Colonic mucosa (tissue), 4 donors: ENCODE measurements at regions not wholly inside any gene's neighbourhood (a gene's known extent, or its start where the extent isn't known, plus 50 kb on each side); places are given as distances from the start of the nearest gene placed in this dataset.

Experiments
- DNase-seq: peaks from one replicate; pipeline ENCODE4 v3.0.0-alpha.2; 2020
- H3K27ac ChIP-seq: fragments of 200-600 bp; one replicate; pipeline ENCODE4 v1.8.0; 2021
- H3K27me3 ChIP-seq: fragments of 200-600 bp; one replicate; pipeline ENCODE4 v1.8.0; 2021
- H3K36me3 ChIP-seq: fragments of 200-600 bp; one replicate; pipeline ENCODE4 v1.8.0; 2021
- H3K4me1 ChIP-seq: fragments of 200-600 bp; one replicate; pipeline ENCODE4 v1.8.0; 2021; ENCODE audit warnings: mild to moderate bottlenecking
- H3K4me3 ChIP-seq: fragments of 200-600 bp; one replicate; pipeline ENCODE4 v1.8.0; 2021
- H3K9ac ChIP-seq, 2 donors: one replicate each; pipeline ENCODE4 v1.7.0; 2013; ENCODE audit warnings: control low read depth in 2 of 2, low read depth in 2 of 2, low read length in 2 of 2
- H3K9me3 ChIP-seq: fragments of 200-600 bp; one replicate; pipeline ENCODE4 v1.8.0; 2021
- intact Hi-C: fragments of 100-400 bp; cut with DNase I; formaldehyde crosslinking; loops from one replicate; pipeline ENCODE4 v1.14.1; 2022
- TF ChIP-seq, protein P1 (sequence below): fragments of 200-600 bp; IDR thresholded peaks from one replicate; pipeline ENCODE4 v1.8.0; 2022; ENCODE audit warnings: antibody characterized with exemption, mild to moderate bottlenecking
- donor health status: healthy.
- donor health status: DM: no; HTN: no; CAD: no.
- donor health status: DM: no; HTN: no; CAD: no.

DNA sequence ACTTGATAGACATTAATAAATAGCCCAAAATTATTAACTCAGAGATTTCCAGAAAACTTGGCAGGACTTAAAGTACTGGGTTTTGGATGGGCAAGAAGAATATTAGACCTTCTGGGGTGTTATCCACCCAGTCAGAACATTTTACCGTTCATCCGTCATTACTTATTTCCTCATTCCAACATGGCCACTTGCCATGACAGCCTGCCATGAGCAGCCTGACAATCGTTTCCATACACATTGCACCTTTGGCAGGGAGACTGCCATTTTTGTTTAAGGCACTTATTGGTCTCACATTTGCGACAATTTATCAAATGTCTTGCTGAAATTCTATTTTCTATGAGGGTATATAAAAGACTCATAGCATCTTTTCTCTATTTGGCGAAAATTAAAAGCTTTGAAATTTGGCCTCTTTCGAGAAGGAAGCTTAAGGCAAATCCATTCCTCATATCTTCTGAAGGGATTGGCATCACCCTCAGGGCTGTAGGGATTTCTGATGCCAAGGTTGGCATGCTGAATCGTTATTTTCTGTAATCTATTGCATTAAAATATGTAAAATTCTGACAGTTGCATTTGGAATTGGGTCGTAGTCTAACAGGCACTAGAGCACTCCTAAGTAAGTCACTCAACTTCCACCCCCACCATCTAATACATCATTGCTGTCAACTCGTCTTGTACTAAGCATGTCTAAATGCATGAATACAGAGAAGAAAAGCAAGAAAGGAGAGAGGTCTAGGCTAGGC is 406.3 kb upstream of the PIK3C3 start:
- no peaks in the 10 kb centered on the region for H3K4me1 ChIP-seq
- intact Hi-C loops, result no loop called here
- no peak overlapping the region for H3K4me3 ChIP-seq
- H3K27me3 ChIP-seq, result no peaks in the 10 kb centered on the region
- no peak for DNase-seq
- H3K27ac ChIP-seq, result no peak overlapping the region
- H3K9me3 ChIP-seq, result no peaks in the 10 kb centered on the region
- TF ChIP-seq, protein P1, sequence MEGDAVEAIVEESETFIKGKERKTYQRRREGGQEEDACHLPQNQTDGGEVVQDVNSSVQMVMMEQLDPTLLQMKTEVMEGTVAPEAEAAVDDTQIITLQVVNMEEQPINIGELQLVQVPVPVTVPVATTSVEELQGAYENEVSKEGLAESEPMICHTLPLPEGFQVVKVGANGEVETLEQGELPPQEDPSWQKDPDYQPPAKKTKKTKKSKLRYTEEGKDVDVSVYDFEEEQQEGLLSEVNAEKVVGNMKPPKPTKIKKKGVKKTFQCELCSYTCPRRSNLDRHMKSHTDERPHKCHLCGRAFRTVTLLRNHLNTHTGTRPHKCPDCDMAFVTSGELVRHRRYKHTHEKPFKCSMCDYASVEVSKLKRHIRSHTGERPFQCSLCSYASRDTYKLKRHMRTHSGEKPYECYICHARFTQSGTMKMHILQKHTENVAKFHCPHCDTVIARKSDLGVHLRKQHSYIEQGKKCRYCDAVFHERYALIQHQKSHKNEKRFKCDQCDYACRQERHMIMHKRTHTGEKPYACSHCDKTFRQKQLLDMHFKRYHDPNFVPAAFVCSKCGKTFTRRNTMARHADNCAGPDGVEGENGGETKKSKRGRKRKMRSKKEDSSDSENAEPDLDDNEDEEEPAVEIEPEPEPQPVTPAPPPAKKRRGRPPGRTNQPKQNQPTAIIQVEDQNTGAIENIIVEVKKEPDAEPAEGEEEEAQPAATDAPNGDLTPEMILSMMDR, result no peak
- H3K36me3 ChIP-seq, result no peaks in the 10 kb centered on the region
- no peak overlapping the region for H3K9ac ChIP-seq

DNA sequence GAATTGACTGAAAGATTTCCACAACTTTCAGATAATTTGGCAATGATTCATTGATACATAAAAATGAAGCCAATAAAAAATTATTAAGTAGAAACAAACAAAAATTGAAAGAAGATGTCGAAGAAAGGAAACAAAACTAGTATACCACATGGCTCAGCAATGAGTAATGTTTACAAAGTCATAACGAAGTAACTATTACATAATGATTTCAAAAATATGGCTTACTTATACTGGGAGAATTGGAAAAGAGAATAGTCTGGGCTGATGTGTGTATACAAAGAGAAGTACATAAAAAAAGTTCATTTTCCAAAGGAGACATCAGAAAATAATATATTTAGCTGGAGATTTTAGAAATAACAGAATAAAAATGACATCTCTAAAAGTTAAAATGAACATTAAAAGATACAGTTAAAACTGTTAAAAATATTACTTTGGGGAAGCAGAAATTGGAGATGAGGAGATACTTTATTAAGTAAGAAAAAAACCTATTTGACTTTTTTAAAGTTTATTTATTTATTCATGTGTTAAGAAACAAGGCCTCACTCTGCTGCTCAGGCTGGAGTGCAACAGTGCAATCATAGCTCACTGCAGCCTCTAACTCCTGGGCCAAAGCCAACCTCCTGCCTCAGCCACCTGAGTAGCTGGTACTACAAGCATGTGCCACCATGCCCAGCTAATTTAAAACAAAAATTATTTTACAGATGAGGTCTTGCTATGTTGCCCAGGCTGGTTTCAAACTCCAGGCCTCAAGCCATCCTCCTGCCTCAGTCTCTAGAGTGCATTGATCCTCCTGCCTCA is 409.7 kb upstream of the PIK3C3 start:
- H3K27ac ChIP-seq, result no peak overlapping the region
- H3K9me3 ChIP-seq, result no peaks in the 10 kb centered on the region
- no peaks in the 10 kb centered on the region for H3K27me3 ChIP-seq
- H3K4me1 ChIP-seq, result no peaks in the 10 kb centered on the region
- intact Hi-C loops, result no loop called here
- no peaks in the 10 kb centered on the region for H3K36me3 ChIP-seq
- no peak overlapping the region for H3K4me3 ChIP-seq
- no peak for DNase-seq
- TF ChIP-seq, protein P1, result no peak
- H3K9ac ChIP-seq, result no peak overlapping the region

DNA sequence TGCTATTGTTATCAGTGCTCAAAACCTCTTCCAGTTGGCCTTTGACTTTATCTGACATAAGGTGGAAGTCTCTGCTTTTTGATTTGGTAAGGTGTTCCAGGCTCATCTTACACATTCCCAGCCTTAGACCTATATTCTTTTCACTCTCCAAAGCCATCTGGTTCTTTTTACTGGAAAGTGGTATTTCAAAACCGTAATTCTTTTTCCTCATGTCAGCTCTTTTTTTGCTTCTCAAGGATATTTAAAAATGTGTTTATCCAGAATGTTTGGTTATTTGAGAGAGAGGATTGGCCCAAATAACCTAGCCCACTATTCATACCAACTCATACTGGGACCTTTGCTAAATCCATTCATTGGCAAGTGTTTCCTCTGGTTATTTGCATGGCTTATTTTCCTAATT is 411.2 kb upstream of the PIK3C3 start:
- no peak for DNase-seq

DNA sequence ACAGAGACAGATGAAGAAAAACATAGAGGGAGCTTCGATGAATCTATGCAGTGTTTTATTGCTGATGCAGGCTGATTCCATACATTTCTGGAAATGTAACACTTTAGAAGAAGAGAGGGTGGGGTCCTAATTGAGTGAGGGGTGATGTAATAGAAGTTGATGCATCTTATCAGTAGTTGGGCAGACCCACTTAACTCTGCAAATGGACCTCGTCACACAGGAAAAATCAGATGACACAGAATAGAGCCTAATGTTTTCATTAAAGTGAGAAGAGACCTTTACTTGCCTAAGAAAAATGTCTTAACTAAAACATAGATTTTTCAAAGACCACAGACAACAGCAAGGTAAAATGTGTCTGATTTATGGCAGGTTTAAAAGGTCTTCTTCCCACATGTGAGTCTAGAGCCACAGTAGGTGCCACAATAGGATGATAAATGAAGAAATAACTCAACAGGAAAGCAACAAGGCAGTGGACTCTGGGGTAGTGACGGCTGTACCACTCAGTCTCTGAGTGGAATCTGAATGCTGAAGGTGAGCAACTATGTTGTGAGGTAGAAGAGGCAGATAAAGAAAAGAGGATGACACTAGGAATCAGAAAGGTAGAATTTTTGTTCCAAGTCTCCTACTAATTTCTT is 414.7 kb upstream of the PIK3C3 start:
- H3K27me3 ChIP-seq, result no peaks in the 10 kb centered on the region
- no peak for DNase-seq
- TF ChIP-seq, protein P1, result no peak
- H3K4me1 ChIP-seq, result no peaks in the 10 kb centered on the region
- intact Hi-C loops, result no loop called here
- no peak overlapping the region for H3K27ac ChIP-seq
- no peaks in the 10 kb centered on the region for H3K36me3 ChIP-seq
- no peak overlapping the region for H3K4me3 ChIP-seq
- H3K9ac ChIP-seq, result no peak overlapping the region
- no peaks in the 10 kb centered on the region for H3K9me3 ChIP-seq

More for the DNA sequence above, 411.2 kb upstream of the PIK3C3 start:
- TF ChIP-seq, protein P1, result no peak
- Histone ChIP-seq H3K27me3 (no peaks in the 10 kb centered on the region), H3K9me3 (no peaks in the 10 kb centered on the region), H3K27ac (no peak overlapping the region), H3K9ac (no peak overlapping the region), H3K4me1 (no peaks in the 10 kb centered on the region), H3K4me3 (no peak overlapping the region), H3K36me3 (no peaks in the 10 kb centered on the region)
- intact Hi-C loops, result no loop called here

DNA sequence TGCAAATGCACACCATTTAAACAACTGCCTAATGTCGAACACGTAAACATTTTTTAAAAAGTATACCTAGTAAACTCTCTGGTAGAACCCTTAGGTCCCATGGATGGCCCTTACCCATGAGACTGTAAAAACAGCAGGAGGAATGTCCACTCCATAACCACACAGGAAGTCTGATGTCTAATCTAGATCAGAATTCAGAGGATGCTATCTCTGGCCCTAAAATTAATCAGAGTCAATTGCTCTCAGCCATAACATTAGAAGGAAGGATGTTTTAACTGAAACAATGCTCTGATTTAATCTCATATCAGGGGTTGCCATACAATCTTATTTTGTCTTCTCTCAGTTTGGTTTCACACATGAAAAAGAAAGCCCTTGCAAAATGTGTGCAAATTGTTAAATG is 416.3 kb upstream of the PIK3C3 start:
- Histone ChIP-seq H3K9me3 (no peaks in the 10 kb centered on the region), H3K9ac (no peak overlapping the region), H3K36me3 (no peaks in the 10 kb centered on the region), H3K27ac (no peak overlapping the region), H3K27me3 (no peaks in the 10 kb centered on the region), H3K4me3 (no peak overlapping the region), H3K4me1 (no peaks in the 10 kb centered on the region)
- intact Hi-C loops, result no loop called here
- DNase-seq, result no peak
- TF ChIP-seq, protein P1, result no peak
